Thyroid gland (tissue), 4 donors: ENCODE measurements at regions not wholly inside any gene's neighbourhood (a gene's known extent, or its start where the extent isn't known, plus 50 kb on each side); places are given as distances from the start of the nearest gene placed in this dataset.

ENCODE experiments used
- CTCF ChIP-seq, 6 experiments: fragments of 200-600 bp in 3 of 6; fragments of 450-650 bp in 3 of 6; sonication (generic) in 3 of 6; IDR thresholded peaks; one replicate each; pipeline ENCODE4 v1.5.1; 2016 to 2019; ENCODE audit warnings: antibody characterized with exemption in 6 of 6, mild to moderate bottlenecking in 2 of 6, inconsistent platforms in 1 of 6, moderate library complexity in 1 of 6
- POLR2A ChIP-seq, 2 donors: fragments of 450-650 bp; IDR thresholded peaks; one replicate each; pipeline ENCODE4 v1.6.1; 2017; ENCODE audit warnings: antibody characterized with exemption in 2 of 2, mild to moderate bottlenecking in 2 of 2, moderate library complexity in 1 of 2

DNA sequence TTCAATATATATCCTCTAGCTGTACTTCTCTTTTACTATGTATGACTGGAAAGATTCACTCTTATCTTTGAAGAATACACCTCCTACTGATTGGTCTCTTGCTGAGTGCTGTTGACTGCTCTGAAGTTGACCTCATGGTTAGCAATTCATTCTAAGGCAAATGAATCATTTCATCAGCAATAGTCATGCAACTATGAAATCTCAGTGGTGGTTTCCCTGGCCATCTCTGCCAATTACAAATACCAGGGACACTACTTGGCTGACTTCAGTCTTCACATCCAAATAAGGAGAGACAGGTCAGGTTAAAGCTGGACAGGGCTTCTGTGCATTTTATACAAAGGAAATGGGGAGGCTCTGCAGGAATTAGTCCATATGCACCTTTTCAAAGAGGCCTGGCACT lies 333.5 kb upstream of the ACTBL2 start:
- no peak for TF ChIP-seq POLR2A (IDR thresholded peaks at IDR 0.05)
- no peak for TF ChIP-seq CTCF (IDR thresholded peaks at IDR 0.05)
